GM21528 (cell line): ENCODE measurements at regions not wholly inside any gene's neighbourhood (a gene's known extent, or its start where the extent isn't known, plus 50 kb on each side); places are given as distances from the start of the nearest gene placed in this dataset.

ENCODE experiments used
- ATAC-seq: cut with Tn5 transposase; IDR thresholded peaks from one replicate; pipeline ENCODE4 v1.9.1; 2021; ENCODE audit warnings: mild to moderate bottlenecking, moderate library complexity; ENCODE audit not compliant: unreplicated experiment, low FRiP score

DNA sequence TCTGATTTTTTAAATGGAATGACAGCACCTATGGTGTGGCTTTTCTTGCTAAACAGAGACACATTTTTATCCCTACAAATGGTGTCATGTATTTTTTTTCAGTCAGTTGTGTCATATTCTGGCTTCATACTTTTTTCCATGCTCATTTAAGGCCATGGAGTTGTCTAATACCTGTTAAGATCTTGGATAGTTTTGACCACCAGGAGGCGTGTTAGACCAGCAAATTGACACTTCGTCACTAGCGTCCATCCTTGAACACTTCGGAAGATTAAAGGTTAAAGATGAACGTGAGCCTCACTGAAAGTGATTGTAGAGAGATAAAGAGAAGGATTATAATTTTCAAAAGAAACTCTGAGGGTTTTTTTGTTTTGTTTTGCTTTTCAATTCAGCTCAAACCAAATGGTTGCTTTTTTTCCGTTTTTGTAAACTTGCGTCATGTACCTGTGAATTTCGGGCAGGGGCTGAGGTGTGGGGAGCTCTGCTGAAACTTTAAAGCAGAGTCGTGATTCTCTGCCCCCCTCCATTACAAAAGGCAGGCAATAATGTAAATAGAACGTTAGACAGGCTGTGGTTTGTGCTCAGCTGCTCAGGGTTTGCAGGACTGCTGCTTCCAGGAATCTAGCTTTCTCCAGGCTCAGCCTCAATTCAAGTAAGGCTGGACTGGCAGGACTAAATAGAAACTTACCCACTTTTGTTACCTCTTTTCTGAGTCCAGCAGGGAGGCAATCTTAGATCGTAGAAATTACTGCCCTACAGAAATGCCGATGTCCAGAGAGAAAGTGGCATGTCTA is 245.1 kb downstream of the FOXA2 start:
- ATAC-seq: peak; percentile 58

DNA sequence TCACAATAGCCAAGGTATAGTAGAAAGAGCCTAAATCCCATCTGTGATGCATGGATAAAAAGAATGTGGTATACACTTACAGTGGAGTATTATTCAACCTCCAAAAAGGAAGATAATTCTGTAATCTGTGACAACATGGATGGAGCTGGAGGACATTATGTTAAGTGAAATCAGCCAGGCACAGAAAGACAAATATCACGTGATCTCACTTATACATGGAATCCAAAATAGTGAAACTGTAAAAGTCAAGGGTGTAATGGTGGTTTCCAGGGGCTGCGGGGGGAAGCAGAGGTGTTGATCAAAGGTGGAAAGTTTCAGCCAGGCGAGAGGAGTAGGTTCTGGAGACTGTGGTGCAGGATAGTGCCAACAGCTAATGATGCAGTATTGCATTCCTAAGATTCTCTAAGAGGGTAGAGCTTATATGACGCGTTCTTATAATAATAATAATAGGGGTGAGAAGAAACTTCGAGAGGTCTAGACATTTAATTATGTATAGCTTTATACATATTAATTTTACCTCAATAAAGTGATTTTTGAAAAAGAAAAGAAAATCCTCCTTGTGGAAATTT is 246.1 kb downstream of the FOXA2 start:
- no peak for ATAC-seq

DNA sequence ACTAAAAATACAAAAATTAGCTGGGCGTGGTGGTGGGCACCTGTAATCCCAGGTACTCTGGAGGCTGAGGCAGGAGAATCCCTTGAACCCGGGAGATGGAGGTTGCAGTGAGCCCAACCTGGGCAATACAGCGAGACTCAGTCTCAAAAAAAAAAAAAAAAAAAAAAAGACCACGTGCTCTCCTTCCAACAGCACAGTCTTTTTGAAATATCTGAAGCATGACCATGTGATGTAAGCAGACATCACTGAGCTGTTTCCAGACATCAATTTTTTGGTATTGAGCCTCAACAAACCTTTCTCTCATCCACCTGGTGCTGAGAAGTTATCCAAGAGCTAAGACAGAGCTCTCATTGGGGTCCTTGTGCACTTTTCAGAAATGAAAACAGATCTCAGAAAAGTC is 249.2 kb downstream of the FOXA2 start:
- no peak for ATAC-seq

DNA sequence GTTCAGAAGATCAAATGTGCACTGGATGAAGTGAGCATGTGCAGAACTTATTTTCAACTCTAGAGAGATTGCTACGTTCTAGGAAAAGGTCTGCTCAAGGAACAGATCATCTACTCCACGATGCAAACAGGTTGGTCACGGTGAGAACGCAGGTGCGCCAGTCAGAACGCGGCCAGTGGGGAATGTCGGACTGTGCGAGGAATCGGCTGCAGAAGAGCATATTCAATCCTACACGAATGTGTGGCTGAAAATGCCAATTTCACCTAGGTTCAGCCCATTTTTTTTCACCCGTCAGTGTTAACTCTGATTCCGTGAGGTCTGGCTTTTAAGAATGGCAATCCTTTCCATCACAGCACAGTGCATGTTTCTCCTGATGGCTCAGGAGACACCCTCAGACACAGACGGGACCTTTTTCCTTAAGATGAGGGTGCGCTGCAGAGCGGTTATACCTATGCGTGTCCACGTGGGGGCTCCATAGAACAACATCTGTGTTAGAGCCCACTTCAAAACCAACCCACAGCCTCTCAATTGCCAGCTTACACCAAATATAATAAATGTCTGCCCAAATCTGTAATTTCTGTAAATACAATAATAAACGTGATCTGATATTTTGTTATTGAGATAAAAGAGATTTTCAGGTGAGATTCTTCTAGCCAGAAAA is 250.4 kb downstream of the FOXA2 start:
- peak; percentile 74 for ATAC-seq

DNA sequence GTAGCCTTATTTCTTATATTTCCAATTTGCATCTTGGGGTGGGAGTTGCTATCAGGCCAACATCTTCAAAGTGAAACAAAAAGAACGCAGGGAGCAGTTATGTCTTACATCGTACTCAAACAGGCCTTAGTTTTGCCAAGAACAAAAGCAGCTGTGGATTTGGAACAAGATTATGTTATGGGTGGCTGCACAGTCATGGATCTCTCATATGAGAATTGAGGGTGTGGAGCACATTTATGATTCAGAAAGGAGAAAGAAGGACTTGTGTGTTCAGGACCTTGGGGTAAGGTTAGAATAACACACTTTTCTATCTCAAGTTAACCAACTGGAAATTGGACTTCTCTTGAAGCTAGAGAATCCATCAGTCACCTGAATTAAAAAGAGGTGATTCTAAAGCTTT is 259.9 kb downstream of the FOXA2 start:
- ATAC-seq: no peak

DNA sequence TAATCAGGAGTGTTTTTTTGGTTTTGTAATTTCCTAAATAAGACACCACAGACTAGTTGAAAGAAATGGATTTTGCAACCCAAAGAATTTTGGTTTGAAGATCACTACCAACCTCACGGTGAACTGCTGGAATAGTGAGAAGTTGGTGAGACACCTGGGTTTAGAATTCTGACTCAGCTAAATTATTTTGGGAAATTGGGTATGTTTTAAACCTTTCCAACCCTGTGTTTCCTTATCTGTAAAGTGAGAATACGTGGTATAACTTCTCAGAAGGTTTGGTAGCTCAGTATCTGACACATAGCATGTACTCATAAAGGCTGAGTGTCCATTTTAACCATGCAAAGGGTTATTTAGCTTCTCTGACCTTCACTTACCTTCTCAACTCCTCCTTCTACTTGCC is 261.9 kb downstream of the FOXA2 start:
- ATAC-seq: no peak

DNA sequence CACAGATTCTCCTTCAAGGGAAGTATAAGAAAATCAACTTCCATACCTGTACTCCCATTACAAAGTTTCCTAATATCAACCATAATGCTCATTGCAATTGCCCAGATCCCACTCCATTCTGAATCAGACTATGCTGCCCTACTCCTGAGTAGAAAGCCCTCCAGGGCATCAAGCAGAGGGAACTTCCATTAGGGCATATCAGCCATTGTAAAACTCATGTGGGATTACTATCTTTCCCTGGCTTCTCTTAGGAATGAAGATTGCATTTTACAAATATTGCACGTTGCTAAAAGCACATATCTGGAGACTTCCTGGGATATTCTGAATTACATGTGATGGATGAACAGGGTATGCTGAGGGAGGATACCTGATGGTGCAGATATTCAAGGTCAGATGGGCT is 263.2 kb downstream of the FOXA2 start:
- no peak for ATAC-seq

DNA sequence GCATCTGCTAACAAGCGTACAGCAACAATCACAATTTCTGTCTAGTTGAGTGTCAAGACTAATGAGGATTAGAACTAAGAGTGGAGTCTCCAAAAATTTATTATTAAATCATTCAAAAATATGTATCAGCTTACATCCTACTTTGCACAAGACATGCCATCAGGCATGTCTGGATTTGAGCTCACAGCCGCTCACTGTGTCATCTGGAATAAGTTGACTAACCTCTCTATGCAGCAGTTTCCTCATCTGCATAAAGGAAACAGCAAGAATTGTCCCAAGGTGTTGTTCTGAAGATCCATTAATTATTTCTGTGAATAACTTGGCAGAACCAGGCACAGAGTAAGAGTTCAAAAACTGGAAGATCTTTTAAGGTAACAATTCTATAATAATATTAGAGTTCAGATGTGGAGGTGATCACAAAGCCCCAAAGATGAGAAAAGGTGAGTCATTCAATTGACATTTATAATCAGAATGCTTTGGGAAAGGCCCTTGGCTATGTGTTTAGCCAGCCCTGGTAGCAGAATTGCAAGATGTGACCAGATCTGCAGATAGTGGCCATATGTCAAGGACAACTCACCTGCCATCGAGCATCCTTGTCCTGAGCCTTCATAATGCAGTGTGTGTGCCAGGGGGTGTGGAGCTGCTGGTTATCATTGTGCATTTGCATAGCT is 264.0 kb downstream of the FOXA2 start:
- no peak for ATAC-seq

DNA sequence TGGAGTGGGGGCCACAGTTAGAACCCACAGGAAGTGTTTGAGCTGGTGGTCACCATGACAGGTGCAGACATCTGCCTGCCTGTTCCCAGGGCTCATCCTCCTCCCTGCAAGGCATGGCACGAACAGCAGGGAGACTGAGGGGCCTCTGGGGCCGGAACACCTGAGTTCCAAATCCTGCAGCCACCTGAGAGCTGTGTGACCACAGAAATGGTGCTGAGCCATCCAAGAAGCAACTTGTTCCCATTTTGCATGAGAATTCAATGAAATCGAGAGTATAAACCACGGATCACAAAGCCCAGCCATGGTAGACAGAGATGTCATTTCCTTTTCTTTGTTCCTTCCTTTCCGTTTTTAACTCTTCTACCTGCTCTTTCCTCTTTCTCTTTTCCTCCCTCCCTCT is 268.6 kb downstream of the FOXA2 start:
- no peak for ATAC-seq

DNA sequence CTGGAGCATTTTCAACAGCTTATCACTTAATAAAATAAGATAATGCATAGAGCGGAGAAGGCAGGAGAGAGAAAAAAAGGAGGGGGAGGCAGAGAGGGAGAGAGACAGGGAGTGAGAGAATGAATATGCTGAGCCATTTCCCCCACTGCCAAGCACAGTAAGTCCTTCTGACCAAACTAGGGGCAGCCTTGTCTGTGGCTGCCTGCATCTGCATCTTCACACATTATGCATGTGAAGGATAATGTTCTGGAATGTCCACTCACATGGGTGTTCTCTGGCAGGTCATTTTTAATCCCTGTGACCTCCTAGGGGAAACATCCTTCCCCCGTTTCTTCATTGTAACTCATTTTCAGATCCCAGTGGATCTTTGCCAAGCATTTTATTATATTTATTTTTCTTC is 269.3 kb downstream of the FOXA2 start:
- ATAC-seq: no peak

DNA sequence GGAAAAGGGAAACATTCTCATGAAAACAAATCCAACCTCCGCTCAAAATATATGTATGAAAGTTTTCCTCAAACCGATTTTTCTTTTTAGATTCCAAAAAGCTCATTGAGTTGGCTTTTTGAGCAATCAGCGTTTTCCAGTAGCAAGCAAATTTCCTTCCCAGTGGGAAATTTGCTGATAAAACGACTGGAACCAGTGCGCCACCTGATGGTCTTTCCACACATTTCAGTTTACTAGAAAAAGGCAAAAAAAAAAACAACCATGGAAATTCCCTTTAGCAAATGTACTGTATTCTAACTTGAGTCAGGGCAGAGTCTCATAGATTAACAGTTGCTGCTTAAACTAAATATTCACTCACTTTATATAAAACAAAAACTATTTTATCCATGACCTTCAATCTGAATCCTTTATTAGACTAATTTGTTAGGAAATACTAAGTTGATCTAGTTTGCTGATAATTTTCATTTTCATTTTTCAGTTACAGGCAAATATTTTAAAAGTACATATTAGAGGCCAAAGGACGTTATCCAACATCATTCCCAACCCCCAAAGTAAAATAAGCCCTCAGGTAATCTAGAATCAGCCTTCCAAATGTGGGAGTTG is 271.5 kb downstream of the FOXA2 start:
- no peak for ATAC-seq

DNA sequence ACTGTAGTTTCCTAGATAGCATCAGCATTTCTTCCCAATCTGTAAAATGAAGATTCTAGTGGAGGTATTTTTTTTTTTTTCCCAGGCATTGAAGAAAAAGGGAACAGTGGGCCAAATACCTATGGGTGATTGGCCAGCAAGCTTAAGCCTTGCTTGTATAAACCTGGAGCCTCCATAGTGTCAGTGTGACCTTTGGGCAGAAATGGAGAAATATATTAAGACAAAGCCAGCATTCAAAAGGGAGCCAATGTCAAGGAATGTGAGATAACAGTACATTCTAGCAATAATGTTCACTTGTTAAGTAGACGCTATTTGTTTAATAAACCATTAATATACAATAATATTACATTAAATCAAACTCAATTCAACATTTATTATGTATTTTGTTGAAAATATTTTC is 275.4 kb downstream of the FOXA2 start:
- ATAC-seq: no peak

DNA sequence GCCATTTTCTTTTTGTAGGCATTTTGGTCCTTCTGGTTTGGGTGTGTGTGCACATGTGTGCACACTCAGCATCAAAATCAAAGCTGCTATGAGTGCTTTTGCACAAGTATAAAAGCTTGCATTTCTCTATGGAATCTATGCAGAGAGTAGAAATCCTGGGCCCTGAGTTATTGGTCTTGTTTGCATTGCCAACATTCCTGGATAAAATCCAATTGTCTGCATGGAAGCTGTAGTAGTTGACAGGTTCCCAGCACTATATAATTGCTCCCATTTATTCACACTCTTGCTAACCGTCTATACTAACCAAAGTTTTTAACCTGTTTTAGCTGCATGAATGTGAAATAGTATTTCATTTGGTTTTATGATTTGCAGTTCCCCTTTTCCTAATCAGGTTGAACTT is 277.0 kb downstream of the FOXA2 start:
- ATAC-seq: no peak

DNA sequence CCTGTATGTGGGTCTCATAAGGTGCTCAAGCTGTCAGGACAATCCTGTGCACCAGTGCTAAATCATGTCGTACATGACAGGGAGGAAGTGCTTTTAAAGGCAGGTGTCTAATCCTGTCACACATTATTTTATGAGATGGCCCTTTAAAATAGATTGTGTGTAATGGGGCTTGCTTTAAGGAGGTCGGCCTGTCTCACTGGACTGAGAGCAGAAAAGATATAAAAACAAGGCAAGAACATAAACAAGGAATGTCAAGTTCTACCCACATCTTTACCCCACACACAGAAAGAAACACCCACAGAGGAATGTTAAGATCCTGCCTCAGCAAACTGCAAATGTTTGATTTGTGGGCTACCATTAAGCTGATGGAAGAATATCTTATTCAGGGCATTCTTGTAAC is 279.0 kb downstream of the FOXA2 start:
- ATAC-seq: no peak

DNA sequence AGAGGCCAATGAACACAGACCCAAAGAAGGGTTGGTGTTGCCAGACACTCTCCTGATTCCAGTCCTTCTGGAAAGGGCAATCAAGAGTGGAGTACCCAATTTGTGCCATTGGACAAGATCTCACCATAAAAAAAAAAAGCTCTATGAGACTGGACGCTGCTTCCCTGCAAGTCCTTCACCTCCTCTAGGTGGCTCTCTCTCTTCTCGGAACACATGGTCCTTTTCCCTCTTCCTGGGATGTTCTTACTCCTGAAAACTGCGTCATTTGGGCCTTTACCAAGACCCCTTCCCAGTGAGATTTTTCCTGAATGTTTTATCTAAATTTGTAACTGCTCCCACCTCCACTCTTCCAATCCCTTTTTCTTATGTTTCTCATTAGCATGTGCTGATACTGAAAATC is 280.8 kb downstream of the FOXA2 start:
- ATAC-seq: no peak

DNA sequence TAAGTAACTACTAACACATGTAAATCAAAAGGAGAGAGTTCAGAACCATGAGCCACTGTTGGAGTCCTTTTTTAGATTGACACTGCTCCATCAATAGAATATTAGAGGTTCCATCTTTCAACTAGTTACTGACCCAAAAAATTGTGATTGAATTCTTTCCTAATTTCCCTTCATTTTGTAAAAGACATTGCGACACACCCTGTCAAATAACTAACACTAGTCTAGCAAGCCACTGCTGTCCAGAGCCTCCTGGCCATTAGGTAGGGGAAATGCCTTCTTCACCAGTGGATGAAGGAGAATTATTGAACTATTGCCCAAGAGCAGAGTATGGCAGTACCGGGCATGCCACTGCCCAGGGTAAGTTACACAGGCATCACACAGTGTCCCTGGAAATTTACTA is 282.3 kb downstream of the FOXA2 start:
- ATAC-seq: no peak

DNA sequence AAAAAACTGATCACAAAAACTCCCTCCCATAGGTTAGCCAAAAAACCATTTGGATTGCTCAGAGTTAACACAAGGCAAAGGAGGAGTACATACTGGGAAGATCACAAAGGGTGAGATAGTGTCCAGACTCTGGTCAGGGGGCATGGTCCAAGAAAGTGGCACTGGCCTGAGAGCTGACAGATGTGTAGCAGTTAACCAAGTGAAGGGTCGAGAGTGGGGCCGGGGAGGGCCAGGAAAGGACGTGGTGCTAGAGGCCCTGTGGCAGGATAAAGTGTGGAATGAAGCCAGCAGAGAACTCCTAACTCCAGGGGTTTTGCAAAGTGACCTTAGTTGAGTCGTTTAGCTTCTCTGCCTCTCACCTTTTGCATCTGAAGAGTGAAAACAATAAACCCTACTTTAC is 290.5 kb downstream of the FOXA2 start:
- ATAC-seq: no peak

DNA sequence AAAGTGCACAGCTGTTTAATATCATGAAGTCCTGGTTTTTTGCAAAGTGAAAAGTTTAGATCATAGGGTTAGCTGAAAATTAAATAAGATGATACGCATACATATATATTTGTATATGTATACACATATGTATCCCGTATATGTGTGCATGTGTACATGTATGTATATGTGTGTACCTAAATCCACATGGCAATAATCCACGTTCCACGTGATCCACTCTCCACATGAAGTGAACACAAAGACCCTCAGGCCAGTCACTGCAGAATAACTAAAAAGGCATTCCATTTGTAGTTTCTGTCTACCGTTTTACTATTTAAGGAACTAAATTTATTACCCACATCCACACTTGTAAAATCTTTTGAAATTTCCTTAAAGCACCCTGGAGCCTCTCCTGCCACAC is 294.9 kb downstream of the FOXA2 start:
- no peak for ATAC-seq

DNA sequence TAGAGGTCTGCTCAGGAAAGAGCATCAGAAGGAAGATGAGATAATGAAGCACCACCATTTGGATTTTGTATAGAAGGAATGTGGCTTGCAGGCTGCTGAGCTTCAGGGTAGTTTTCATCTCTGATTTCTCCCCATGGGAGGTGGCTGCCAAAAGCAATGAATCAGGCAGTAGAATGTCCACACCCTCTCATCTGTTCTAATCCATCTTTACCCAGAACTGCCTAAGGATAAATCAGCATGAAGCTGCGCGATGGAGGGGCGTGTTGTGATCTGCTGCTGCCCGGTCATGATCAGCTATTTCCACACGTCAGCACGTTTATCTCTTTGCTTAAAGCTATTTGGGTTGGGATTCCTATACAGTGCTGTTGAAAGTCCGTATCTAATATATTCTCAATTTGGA is 295.4 kb downstream of the FOXA2 start:
- ATAC-seq: no peak

DNA sequence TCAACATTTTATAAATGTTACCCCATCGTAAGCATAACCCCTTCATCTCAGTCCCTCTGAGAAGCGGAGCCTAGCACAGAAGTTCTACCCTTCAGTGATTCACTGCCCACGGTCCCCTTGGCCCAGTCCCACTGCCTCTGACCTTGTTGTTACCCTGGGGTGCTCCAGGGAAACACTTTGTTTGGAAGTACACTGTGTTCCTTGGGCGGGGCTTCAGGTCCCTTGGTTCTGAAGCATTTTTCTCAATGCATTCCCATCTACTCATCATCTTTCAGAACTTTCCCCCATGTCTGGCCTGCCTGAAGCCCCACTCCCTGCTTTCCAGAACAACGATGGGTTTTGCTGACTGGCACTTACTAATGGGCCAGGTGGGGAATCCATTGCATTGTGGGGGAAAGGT is 296.2 kb downstream of the FOXA2 start:
- ATAC-seq: no peak

DNA sequence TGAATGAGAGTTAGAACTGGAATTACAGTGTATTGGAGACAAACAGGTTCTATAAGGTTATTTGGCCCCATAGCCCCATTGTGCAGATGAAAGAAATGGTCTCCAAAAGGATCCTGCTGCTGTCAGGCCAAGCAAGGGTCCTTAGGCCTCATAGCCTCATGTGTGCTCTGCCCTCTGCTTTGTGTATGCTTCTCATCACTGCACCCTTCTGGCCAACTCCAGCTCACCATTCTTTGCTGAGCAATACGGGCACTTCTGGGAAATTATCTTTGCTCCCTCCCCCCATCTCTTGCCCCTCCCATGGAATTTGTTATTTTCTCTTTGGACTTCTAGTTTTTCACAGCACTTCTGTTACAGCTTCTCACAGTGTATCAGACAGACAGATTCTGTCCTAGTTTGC is 298.8 kb downstream of the FOXA2 start:
- no peak for ATAC-seq
